A549 (cell line): ENCODE measurements at regions not wholly inside any gene's neighbourhood (a gene's known extent, or its start where the extent isn't known, plus 50 kb on each side); places are given as distances from the start of the nearest gene placed in this dataset.
A peak's percentile ranks its signal among the peaks of the same experiment; 100 is the strongest.

Source experiments
- ATAC-seq, 2 experiments: fragments of 200-7000 bp in 1 of 2; fragments of >200 bp in 1 of 2; cut with Nextera tagmentation in 1 of 2; cut with Tn5 transposase in 1 of 2; 3 replicates each; pipeline versions ENCODE4 v1.8.0 to v1.9.1; 2018 to 2020; ENCODE audit warnings: mild to moderate bottlenecking in 1 of 2, moderate library complexity in 1 of 2
- CTCF ChIA-PET: fragments of 300-600 bp; sonication (Branson Sonifier 250); formaldehyde crosslinking; extraction: SDS; loops from one replicate; lab custom pipeline; 2021; ENCODE audit warnings: antibody characterized with exemption, inconsistent platforms; lab: Yijun Ruan, JAX
- POLR2A ChIA-PET: fragments of 350-600 bp; formaldehyde crosslinking; extraction: SDS; loops from one replicate; lab custom pipeline; 2021; ENCODE audit warnings: antibody characterized with exemption, inconsistent platforms; lab: Yijun Ruan, JAX
- DNase-seq, 2 experiments: peaks; one replicate each; pipeline versions ENCODE4 v3.0.0 to v3.0.0-alpha.2; 2011 to 2016; ENCODE audit warnings: low read depth in 1 of 2, low spot score in 1 of 2
- FAIRE-seq: peaks from 2 replicates; lab custom pipeline; 2011; peaks lifted over from hg19 to GRCh38; lab: Jason Lieb, UNC
- H3K27ac ChIP-seq, 2 experiments: fragments of >200 bp; sonication (Bioruptor Twin); formaldehyde crosslinking; 3 replicates each; pipeline ENCODE4 v1.5.1; 2016 to 2017
- H3K4me1 ChIP-seq: fragments of >200 bp; sonication (Bioruptor Twin); formaldehyde crosslinking; 3 replicates; pipeline ENCODE4 v1.6.1; 2016
- H3K4me2 ChIP-seq: fragments of >200 bp; sonication (Bioruptor Twin); formaldehyde crosslinking; 3 replicates; pipeline ENCODE4 v1.6.1; 2016
- H3K4me3 ChIP-seq: fragments of >200 bp; sonication (Bioruptor Twin); formaldehyde crosslinking; 3 replicates; pipeline ENCODE4 v1.5.1; 2016
- H3K9me3 ChIP-seq: fragments of >200 bp; sonication (Bioruptor Twin); formaldehyde crosslinking; 3 replicates; pipeline ENCODE4 v1.6.1; 2016
- CEBPB ChIP-seq, 2 experiments: fragments of >200 bp in 1 of 2; sonication (Bioruptor Twin) in 1 of 2; formaldehyde crosslinking in 1 of 2; IDR thresholded peaks; 2 replicates each; pipeline ENCODE4 v1.6.1; 2012 to 2016
- EHF ChIP-seq: fragments of 250-450 bp; sonication (Bioruptor Pico); IDR thresholded peaks from 2 replicates; pipeline ENCODE4 v1.5.0; 2020; ENCODE audit warnings: mild to moderate bottlenecking
- EHMT2 ChIP-seq: fragments of 200-600 bp; sonication (generic); IDR thresholded peaks from 2 replicates; pipeline ENCODE4 v1.6.1; 2016; ENCODE audit warnings: antibody characterized with exemption, low read depth, mild to moderate bottlenecking, moderate library complexity
- EP300 ChIP-seq, 2 experiments: fragments of >200 bp; sonication (Bioruptor Twin); formaldehyde crosslinking; IDR thresholded peaks; 2 replicates in 1 of 2; 3 replicates in 1 of 2; pipeline ENCODE4 v1.6.1; 2016 to 2017
- ESRRA ChIP-seq: fragments of 150-350 bp; IDR thresholded peaks from 2 replicates; pipeline ENCODE4 v1.6.1; 2014; ENCODE audit warnings: mild to moderate bottlenecking, low read length, borderline replicate concordance
- FOSB ChIP-seq: fragments of 250-450 bp; sonication (Bioruptor Pico); IDR thresholded peaks from 2 replicates; pipeline ENCODE4 v1.5.0; 2020; ENCODE audit warnings: mild to moderate bottlenecking, moderate library complexity
- FOSL2 ChIP-seq, 2 experiments: fragments of 450-650 bp in 1 of 2; fragments of >200 bp in 1 of 2; sonication (Bioruptor Twin) in 1 of 2; formaldehyde crosslinking; IDR thresholded peaks; 2 replicates each; pipeline versions ENCODE4 v1.5.0 to v1.6.1; 2016 to 2020; ENCODE audit warnings: mild to moderate bottlenecking in 1 of 2, moderate library complexity in 1 of 2
- GATA3 ChIP-seq: IDR thresholded peaks from 2 replicates; pipeline ENCODE4 v1.6.1; 2012; ENCODE audit warnings: borderline replicate concordance
- HOXA7 ChIP-seq: fragments of 250-450 bp; sonication (Bioruptor Pico); IDR thresholded peaks from 2 replicates; pipeline ENCODE4 v1.5.0; 2020; ENCODE audit warnings: mild to moderate bottlenecking, moderate library complexity
- KDM1A ChIP-seq: fragments of 200-600 bp; sonication (generic); IDR thresholded peaks from 2 replicates; pipeline ENCODE4 v1.6.1; 2016; ENCODE audit warnings: low read depth, mild to moderate bottlenecking
- KDM5A ChIP-seq: fragments of 200-600 bp; sonication (generic); IDR thresholded peaks from 2 replicates; pipeline ENCODE4 v1.6.1; 2016; ENCODE audit warnings: antibody characterized with exemption, mild to moderate bottlenecking
- MAFK ChIP-seq: fragments of 450-650 bp; IDR thresholded peaks from 2 replicates; pipeline ENCODE4 v1.6.1; 2014; ENCODE audit not compliant: partially characterized antibody
- MYC ChIP-seq: IDR thresholded peaks from 2 replicates; pipeline ENCODE4 v1.6.1; 2012; ENCODE audit warnings: mild to moderate bottlenecking, inconsistent platforms, low read length, improper control_type of control experiment, borderline replicate concordance
- RAD21 ChIP-seq, 2 experiments: fragments of >200 bp in 1 of 2; sonication (Bioruptor Twin) in 1 of 2; formaldehyde crosslinking in 1 of 2; IDR thresholded peaks in 1 of 2; conservative IDR thresholded peaks in 1 of 2; 2 replicates in 1 of 2; 3 replicates in 1 of 2; pipeline ENCODE4 v1.6.1; 2012 to 2018; ENCODE audit warnings: inconsistent platforms in 1 of 2
- RNF2 ChIP-seq: fragments of 200-600 bp; sonication (generic); IDR thresholded peaks from 2 replicates; pipeline ENCODE4 v1.6.1; 2016; ENCODE audit warnings: low read depth, mild to moderate bottlenecking, antibody characterized with exemption, moderate library complexity, borderline replicate concordance
- TFCP2L1 ChIP-seq: fragments of 250-450 bp; sonication (Bioruptor Pico); IDR thresholded peaks from 2 replicates; pipeline ENCODE4 v1.5.0; 2021; ENCODE audit warnings: mild to moderate bottlenecking
- ZFP36 ChIP-seq: fragments of 450-650 bp; IDR thresholded peaks from 2 replicates; pipeline ENCODE4 v1.6.1; 2014; ENCODE audit warnings: borderline replicate concordance; ENCODE audit not compliant: partially characterized antibody
- ZNF302 ChIP-seq: fragments of 250-450 bp; sonication (Bioruptor Pico); IDR thresholded peaks from 2 replicates; pipeline ENCODE4 v1.9.0; 2021; ENCODE audit warnings: inconsistent platforms, mild to moderate bottlenecking, moderate library complexity
- WGBS: methylation state at CpG from one replicate; pipeline ENCODE4 v1.1.6; 2017; ENCODE audit errors: missing lambda C conversion rate; 5-methylcytosine and 5-hydroxymethylcytosine counted together
- TF ChIP-seq, protein P1 (sequence below): IDR thresholded peaks from 2 replicates; pipeline ENCODE4 v1.6.1; 2012
- TF ChIP-seq, protein P2 (sequence below): fragments of 150-350 bp; IDR thresholded peaks from 2 replicates; pipeline ENCODE4 v1.6.1; 2014; ENCODE audit warnings: low read depth, mild to moderate bottlenecking, low read length
- TF ChIP-seq, protein P3 (sequence below): fragments of >200 bp; sonication (Bioruptor Twin); formaldehyde crosslinking; IDR thresholded peaks from 2 replicates; pipeline ENCODE4 v1.6.1; 2016
- TF ChIP-seq, protein P4 (sequence below): fragments of 250-450 bp; sonication (Bioruptor Pico); IDR thresholded peaks from 2 replicates; pipeline ENCODE4 v1.5.0; 2020; ENCODE audit warnings: low read depth, mild to moderate bottlenecking, moderate library complexity
- TF ChIP-seq, protein P5 (sequence below): fragments of 250-450 bp; sonication (Bioruptor Pico); IDR thresholded peaks from 2 replicates; pipeline ENCODE4 v1.5.0; 2021; ENCODE audit warnings: mild to moderate bottlenecking, moderate library complexity, borderline replicate concordance
- TF ChIP-seq, protein P6 (sequence below): IDR thresholded peaks from 2 replicates; pipeline ENCODE4 v1.6.1; 2012

DNA sequence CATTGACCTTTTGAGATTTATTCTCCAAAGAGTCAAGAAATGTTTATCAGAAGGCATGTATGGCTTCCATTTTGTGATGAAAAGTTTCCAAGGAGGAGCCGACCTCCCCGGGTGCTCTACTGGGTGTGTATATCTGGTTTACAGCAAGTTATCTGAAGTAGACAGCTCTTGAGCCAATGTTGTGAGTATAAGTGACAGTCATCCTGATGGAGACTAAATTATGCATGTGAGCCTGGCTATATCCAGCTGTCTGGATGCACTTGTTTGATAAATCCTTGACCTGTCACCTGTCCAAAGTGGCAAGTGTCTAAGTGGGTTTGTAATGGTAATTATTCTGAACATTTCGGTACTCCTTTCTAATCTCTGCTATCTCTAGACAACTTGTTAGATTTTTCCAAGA is 142.2 kb downstream of the NR2F2 start:
- no peak for DNase-seq
- TF ChIP-seq GATA3, result no peak
- TF ChIP-seq, protein P1, sequence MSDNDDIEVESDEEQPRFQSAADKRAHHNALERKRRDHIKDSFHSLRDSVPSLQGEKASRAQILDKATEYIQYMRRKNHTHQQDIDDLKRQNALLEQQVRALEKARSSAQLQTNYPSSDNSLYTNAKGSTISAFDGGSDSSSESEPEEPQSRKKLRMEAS, result no peak
- TF ChIP-seq, all 56 proteins: peak for 0
- FAIRE-seq, result no peak
- Histone ChIP-seq H3K9me3 (no peaks in the 10 kb centered on the region), H3K4me2 (no peak overlapping the region), H3K4me1 (no peaks in the 10 kb centered on the region), H3K27ac (no peak overlapping the region), H3K4me3 (no peak overlapping the region)
- ChIA-PET POLR2A (no interaction called here), CTCF (interaction anchor here (0.7 to 2.2 kb wide), 2 partner anchors 10 to 167 kb away, joined by 5 to 6 read pairs; no protein-coding TSS in a partner anchor)
- no peak for ATAC-seq
- 3% methylated on average over 3 of the region's 3 CpGs for WGBS

DNA sequence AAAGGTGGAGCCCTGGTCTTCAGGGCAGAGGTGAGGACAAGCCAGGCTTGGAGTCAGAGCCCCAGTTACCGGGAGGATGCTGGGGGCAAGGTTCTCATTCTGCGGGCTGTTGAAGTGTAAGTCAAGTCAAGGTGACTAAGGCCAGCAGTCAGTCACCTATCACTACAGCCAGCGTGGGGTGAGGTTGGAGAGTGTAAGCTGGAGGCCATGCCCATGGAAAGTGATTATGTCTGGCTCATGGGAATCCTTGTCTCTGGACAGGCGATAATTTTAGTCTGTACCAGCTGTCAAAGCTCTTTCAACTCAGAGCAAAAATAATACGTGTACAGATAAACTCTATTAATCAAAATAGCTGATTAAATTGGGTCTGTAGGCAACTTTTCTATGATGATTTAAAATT is 143.1 kb downstream of the NR2F2 start:
- H3K9me3 ChIP-seq, result no peaks in the 10 kb centered on the region
- H3K4me3 ChIP-seq, result no peak overlapping the region
- no peak for TF ChIP-seq ZFP36
- no peak for TF ChIP-seq RNF2
- TF ChIP-seq, protein P2, sequence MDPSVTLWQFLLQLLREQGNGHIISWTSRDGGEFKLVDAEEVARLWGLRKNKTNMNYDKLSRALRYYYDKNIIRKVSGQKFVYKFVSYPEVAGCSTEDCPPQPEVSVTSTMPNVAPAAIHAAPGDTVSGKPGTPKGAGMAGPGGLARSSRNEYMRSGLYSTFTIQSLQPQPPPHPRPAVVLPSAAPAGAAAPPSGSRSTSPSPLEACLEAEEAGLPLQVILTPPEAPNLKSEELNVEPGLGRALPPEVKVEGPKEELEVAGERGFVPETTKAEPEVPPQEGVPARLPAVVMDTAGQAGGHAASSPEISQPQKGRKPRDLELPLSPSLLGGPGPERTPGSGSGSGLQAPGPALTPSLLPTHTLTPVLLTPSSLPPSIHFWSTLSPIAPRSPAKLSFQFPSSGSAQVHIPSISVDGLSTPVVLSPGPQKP, result no peak
- TF ChIP-seq FOSB (CRISPR knock-in tag), result no peak
- TF ChIP-seq MYC, result no peak
- TF ChIP-seq EP300 (IDR thresholded peaks at IDR 0.05), result no peak
- no peak for TF ChIP-seq RAD21 (conservative IDR thresholded peaks at IDR 0.05 in 1 of 2, IDR thresholded peaks at IDR 0.05 in 1 of 2)
- no peak for TF ChIP-seq FOSL2 (IDR thresholded peaks at IDR 0.05)
- TF ChIP-seq FOSL2 (CRISPR knock-in tag; IDR thresholded peaks at IDR 0.05), result no peak
- no peak for TF ChIP-seq TFCP2L1 (CRISPR knock-in tag)
- no peak for TF ChIP-seq ESRRA
- TF ChIP-seq, protein P3, sequence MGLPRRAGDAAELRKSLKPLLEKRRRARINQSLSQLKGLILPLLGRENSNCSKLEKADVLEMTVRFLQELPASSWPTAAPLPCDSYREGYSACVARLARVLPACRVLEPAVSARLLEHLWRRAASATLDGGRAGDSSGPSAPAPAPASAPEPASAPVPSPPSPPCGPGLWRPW, result no peak
- no peak for TF ChIP-seq ZNF302
- no peak for TF ChIP-seq MAFK
- ATAC-seq (no peak), DNase-seq (no peak), FAIRE-seq (no peak)
- H3K4me1 ChIP-seq, result no peaks in the 10 kb centered on the region
- H3K27ac ChIP-seq, result no peak overlapping the region
- ChIA-PET POLR2A (no interaction called here), CTCF (no interaction called here)
- WGBS, result 23% methylated on average over 5 of the region's 5 CpGs
- H3K4me2 ChIP-seq, result no peak overlapping the region

DNA sequence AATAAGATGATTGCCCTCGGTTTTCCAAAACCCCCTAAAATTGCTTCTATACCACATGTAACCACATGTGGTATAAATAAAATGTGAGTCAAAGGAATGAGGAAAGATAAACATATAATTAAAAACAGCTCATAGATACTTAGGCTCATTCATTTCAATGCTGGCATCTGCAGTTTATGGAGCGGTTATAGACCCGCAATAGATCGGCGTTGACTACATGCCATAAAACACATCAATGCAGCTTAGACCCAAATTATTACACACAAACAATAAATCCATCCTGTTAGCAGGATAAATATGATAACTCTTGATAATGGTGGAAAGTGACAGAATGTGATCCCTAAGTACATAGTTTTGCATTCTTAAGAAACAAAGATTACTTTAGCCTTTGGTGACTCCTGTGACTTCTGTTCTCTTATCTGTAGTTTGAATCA is 143.7 kb downstream of the NR2F2 start:
- H3K4me1 ChIP-seq, result no peaks in the 10 kb centered on the region
- FAIRE-seq (peak; percentile 73), ATAC-seq (no peak), DNase-seq (no peak)
- ChIA-PET CTCF (interaction anchor here (0.9 kb wide), 1 partner anchor 118 kb away, joined by 3 read pairs; no protein-coding TSS in a partner anchor), POLR2A (no interaction called here)
- H3K4me3 ChIP-seq, result no peak overlapping the region
- no peak overlapping the region for H3K4me2 ChIP-seq
- WGBS, result 74% methylated on average over 5 of the region's 5 CpGs
- no peaks in the 10 kb centered on the region for H3K9me3 ChIP-seq
- TF ChIP-seq HOXA7 (CRISPR knock-in tag) (no peak), MAFK (no peak), KDM5A (no peak), EHMT2 (no peak), TFCP2L1 (CRISPR knock-in tag) (no peak), EHF (CRISPR knock-in tag) (no peak), CEBPB (IDR thresholded peaks at IDR 0.05) (no peak), KDM1A (no peak), FOSB (CRISPR knock-in tag) (no peak), ZNF302 (no peak)
- TF ChIP-seq, protein P4, sequence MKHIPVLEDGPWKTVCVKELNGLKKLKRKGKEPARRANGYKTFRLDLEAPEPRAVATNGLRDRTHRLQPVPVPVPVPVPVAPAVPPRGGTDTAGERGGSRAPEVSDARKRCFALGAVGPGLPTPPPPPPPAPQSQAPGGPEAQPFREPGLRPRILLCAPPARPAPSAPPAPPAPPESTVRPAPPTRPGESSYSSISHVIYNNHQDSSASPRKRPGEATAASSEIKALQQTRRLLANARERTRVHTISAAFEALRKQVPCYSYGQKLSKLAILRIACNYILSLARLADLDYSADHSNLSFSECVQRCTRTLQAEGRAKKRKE, result no peak
- TF ChIP-seq, protein P5, sequence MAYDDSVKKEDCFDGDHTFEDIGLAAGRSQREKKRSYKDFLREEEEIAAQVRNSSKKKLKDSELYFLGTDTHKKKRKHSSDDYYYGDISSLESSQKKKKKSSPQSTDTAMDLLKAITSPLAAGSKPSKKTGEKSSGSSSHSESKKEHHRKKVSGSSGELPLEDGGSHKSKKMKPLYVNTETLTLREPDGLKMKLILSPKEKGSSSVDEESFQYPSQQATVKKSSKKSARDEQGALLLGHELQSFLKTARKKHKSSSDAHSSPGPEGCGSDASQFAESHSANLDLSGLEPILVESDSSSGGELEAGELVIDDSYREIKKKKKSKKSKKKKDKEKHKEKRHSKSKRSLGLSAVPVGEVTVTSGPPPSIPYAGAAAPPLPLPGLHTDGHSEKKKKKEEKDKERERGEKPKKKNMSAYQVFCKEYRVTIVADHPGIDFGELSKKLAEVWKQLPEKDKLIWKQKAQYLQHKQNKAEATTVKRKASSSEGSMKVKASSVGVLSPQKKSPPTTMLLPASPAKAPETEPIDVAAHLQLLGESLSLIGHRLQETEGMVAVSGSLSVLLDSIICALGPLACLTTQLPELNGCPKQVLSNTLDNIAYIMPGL (CRISPR knock-in tag), result no peak
- TF ChIP-seq, protein P6, sequence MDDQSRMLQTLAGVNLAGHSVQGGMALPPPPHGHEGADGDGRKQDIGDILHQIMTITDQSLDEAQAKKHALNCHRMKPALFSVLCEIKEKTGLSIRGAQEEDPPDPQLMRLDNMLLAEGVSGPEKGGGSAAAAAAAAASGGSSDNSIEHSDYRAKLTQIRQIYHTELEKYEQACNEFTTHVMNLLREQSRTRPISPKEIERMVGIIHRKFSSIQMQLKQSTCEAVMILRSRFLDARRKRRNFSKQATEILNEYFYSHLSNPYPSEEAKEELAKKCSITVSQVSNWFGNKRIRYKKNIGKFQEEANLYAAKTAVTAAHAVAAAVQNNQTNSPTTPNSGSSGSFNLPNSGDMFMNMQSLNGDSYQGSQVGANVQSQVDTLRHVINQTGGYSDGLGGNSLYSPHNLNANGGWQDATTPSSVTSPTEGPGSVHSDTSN, result no peak
- H3K27ac ChIP-seq, result no peak overlapping the region
